Activated T-helper 17 cell treated with anti-CD3 and anti-CD28 coated beads, Interleukin-2, amount 50 U/mL, for 72 hours (primary cell): ENCODE measurements at regions not wholly inside any gene's neighbourhood (a gene's known extent, or its start where the extent isn't known, plus 50 kb on each side); places are given as distances from the start of the nearest gene placed in this dataset.
A peak's percentile ranks its signal among the peaks of the same experiment; 100 is the strongest.

Experiments
- ATAC-seq: fragments of 150-1000 bp; cut with Tn5 transposase; replicated peaks from 2 replicates; pipeline ENCODE4 v1.10.0; 2021; ENCODE audit warnings: mild to moderate bottlenecking, moderate library complexity
- H3K27ac Mint-ChIP-seq: one replicate; pipeline ENCODE4 v1.8.0; 2022; ENCODE audit warnings: mixed read lengths
- H3K27me3 Mint-ChIP-seq: one replicate; pipeline ENCODE4 v1.8.0; 2022; ENCODE audit warnings: mixed read lengths
- H3K36me3 Mint-ChIP-seq: one replicate; pipeline ENCODE4 v1.8.0; 2022; ENCODE audit warnings: low read depth, mild to moderate bottlenecking, mixed read lengths
- H3K4me1 Mint-ChIP-seq: one replicate; pipeline ENCODE4 v1.8.0; 2022; ENCODE audit warnings: mixed read lengths
- H3K4me3 Mint-ChIP-seq: one replicate; pipeline ENCODE4 v1.8.0; 2022; ENCODE audit warnings: mild to moderate bottlenecking, mixed read lengths
- H3K9me3 Mint-ChIP-seq: one replicate; pipeline ENCODE4 v1.8.0; 2022; ENCODE audit warnings: mixed read lengths

GRCh38 chr7:12868027-12868426, 180.6 kb downstream of the ARL4A start:
- no peaks in the 10 kb centered on the region for H3K9me3 Mint-ChIP-seq
- H3K4me1 Mint-ChIP-seq, result no peaks in the 10 kb centered on the region
- H3K36me3 Mint-ChIP-seq, result no peaks in the 10 kb centered on the region
- H3K27ac Mint-ChIP-seq, result no peak overlapping the region
- peaks cover 5% of the 10 kb centered on the region for H3K27me3 Mint-ChIP-seq
- ATAC-seq, result no peak
- H3K4me3 Mint-ChIP-seq, result no peak overlapping the region

GRCh38 chr7:12870219-12870618, 182.8 kb downstream of the ARL4A start:
- no peak overlapping the region for H3K27ac Mint-ChIP-seq
- no peak for ATAC-seq

GRCh38 chr7:12872487-12872886, 185.1 kb downstream of the ARL4A start:
- no peak for ATAC-seq
- Mint-ChIP-seq H3K9me3 (no peaks in the 10 kb centered on the region), H3K4me3 (no peak overlapping the region), H3K27me3 (no peaks in the 10 kb centered on the region), H3K4me1 (no peaks in the 10 kb centered on the region), H3K27ac (no peak overlapping the region), H3K36me3 (no peaks in the 10 kb centered on the region)

More at GRCh38 chr7:12870219-12870618, 182.8 kb downstream of the ARL4A start:
- Mint-ChIP-seq H3K27me3 (peaks cover 5% of the 10 kb centered on the region), H3K9me3 (no peaks in the 10 kb centered on the region), H3K4me3 (no peak overlapping the region), H3K36me3 (no peaks in the 10 kb centered on the region), H3K4me1 (no peaks in the 10 kb centered on the region)

DNA sequence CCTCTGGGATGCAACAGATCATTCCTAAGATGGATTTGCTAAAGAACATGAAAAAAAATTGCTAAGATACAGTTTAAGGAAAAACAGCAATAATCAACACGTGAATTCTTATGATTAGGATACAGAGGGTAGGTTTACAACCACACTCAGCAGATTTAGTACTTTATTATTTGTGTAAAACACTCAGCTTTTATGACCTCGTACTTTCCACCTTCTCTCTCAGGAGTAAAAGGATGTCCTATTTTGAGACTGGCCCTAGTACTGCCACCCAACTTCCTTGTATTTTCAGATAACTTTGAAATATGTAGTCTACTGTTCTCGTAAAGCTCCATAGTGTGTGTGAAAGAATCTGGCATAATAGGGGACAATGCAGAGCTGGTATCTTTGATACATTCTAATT, 186.1 kb downstream of the ARL4A start:
- Mint-ChIP-seq H3K4me3 (no peak overlapping the region), H3K27me3 (no peaks in the 10 kb centered on the region), H3K4me1 (no peaks in the 10 kb centered on the region), H3K27ac (no peak overlapping the region), H3K9me3 (no peaks in the 10 kb centered on the region), H3K36me3 (no peaks in the 10 kb centered on the region)
- ATAC-seq, result no peak

- no peak for ATAC-seq
- Mint-ChIP-seq H3K36me3 (no peaks in the 10 kb centered on the region), H3K27ac (no peak overlapping the region), H3K27me3 (peaks cover 8% of the 10 kb centered on the region), H3K4me3 (no peak overlapping the region), H3K9me3 (no peaks in the 10 kb centered on the region), H3K4me1 (no peaks in the 10 kb centered on the region)
These were observed 191.7 kb downstream of the ARL4A start for GRCh38 chr7:12879139-12879538.

- no peak overlapping the region for H3K27ac Mint-ChIP-seq
- no peak for ATAC-seq
- no peaks in the 10 kb centered on the region for H3K4me1 Mint-ChIP-seq
- H3K4me3 Mint-ChIP-seq, result no peak overlapping the region
- H3K9me3 Mint-ChIP-seq, result no peaks in the 10 kb centered on the region
- H3K36me3 Mint-ChIP-seq, result no peaks in the 10 kb centered on the region
- H3K27me3 Mint-ChIP-seq, result peaks cover 8% of the 10 kb centered on the region
These were observed 194.3 kb downstream of the ARL4A start for GRCh38 chr7:12881712-12882111.

DNA sequence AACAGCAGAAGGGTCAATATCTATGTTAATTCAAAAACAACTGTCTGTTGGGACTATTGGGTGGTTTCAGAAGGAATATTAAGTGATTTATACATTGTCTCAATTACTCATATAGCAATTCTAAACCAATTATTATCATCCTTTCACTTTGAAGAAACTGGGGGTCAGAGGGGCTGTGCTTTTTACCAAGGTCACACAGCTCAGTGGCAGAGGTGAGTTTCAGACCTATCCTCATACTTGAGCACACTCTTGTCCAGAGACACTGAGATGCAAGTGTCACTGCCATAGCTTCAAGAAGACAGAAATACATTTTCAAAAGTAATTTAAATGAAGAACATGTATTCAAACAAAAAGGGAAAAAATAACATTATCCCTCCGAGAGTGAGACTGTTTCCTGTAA, 195.3 kb downstream of the ARL4A start:
- Mint-ChIP-seq H3K4me3 (no peak overlapping the region), H3K9me3 (no peaks in the 10 kb centered on the region), H3K27me3 (peaks cover 8% of the 10 kb centered on the region), H3K27ac (no peak overlapping the region), H3K4me1 (no peaks in the 10 kb centered on the region), H3K36me3 (no peaks in the 10 kb centered on the region)
- no peak for ATAC-seq

DNA sequence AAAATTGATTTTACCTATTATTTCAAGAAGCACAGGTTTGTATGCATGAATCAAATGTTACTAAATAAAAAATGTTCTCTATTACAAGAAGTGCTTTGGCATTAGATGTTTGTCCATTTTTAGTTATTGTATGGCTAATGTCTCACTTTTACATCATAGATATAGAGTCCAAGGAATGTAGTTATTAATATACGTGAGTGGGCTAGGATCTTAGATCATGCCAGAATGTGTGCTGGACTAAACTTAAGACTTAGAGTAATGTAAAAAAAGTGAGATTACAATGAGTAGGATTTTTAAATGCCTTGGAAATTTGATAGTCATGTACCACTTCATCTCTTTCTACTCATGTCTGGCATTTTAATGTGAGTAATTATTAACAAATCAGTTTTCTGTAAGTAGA, 196.6 kb downstream of the ARL4A start:
- Mint-ChIP-seq H3K27ac (no peak overlapping the region), H3K9me3 (no peaks in the 10 kb centered on the region), H3K4me1 (no peaks in the 10 kb centered on the region), H3K27me3 (peaks cover 8% of the 10 kb centered on the region), H3K36me3 (no peaks in the 10 kb centered on the region), H3K4me3 (no peak overlapping the region)
- no peak for ATAC-seq

DNA sequence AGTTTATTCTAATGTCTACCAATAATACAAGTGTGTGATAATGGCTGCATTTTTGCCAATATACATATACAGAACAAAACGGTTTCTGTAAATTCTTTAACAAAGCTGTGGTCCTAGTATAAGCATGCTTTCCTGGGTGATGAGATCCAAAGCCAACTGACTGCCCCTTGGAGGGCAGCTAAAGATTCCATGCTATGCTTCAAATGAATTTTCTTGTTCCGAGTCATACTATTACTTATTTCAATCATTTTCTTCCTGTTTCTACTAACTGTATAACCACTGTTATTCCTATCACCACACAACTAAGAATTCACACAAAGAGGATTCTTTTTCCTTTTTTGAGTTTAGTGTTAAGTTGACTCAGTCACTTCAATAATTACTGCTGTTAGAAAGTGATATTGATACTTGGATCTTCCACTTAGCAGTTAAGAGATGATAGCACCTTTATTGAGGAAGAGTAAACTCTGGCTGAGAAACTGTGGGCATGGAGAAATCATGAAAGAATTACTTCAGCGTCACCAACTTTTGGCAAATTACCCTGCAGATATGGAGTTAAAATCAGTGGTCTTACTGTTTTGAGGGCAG, 197.5 kb downstream of the ARL4A start:
- Mint-ChIP-seq H3K9me3 (no peaks in the 10 kb centered on the region), H3K27me3 (peaks cover 8% of the 10 kb centered on the region), H3K4me1 (no peaks in the 10 kb centered on the region), H3K36me3 (no peaks in the 10 kb centered on the region), H3K4me3 (no peak overlapping the region), H3K27ac (no peak overlapping the region)
- peak; percentile 11 for ATAC-seq

GRCh38 chr7:12888717-12889116, 201.3 kb downstream of the ARL4A start:
- Mint-ChIP-seq H3K36me3 (no peaks in the 10 kb centered on the region), H3K27me3 (no peaks in the 10 kb centered on the region), H3K9me3 (no peaks in the 10 kb centered on the region), H3K4me1 (no peaks in the 10 kb centered on the region), H3K27ac (no peak overlapping the region), H3K4me3 (no peak overlapping the region)
- no peak for ATAC-seq

GRCh38 chr7:12889391-12889790, 202.0 kb downstream of the ARL4A start:
- no peak for ATAC-seq
- H3K36me3 Mint-ChIP-seq, result no peaks in the 10 kb centered on the region
- no peaks in the 10 kb centered on the region for H3K4me1 Mint-ChIP-seq
- no peaks in the 10 kb centered on the region for H3K9me3 Mint-ChIP-seq
- no peak overlapping the region for H3K27ac Mint-ChIP-seq
- H3K27me3 Mint-ChIP-seq, result no peaks in the 10 kb centered on the region
- no peak overlapping the region for H3K4me3 Mint-ChIP-seq

DNA sequence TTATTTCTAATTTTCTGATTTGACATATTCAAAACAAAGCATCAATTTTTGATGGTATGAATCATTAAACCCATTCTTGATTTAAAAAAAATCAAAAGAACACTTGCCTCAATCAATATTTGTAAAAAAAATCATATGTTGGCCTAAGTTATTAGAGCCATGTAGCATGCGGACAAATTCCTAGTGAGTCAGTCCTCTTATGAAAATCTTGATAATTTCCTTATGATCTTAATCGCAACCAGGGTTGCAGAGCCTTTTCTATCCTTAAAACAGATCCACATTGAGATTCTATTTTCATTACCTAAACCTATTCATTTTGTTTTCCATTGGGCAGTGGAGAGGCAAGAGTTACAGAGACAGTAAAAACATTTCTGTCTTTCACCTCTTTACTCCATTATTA, 203.2 kb downstream of the ARL4A start:
- Mint-ChIP-seq H3K27ac (no peak overlapping the region), H3K36me3 (no peaks in the 10 kb centered on the region), H3K4me3 (no peak overlapping the region), H3K9me3 (no peaks in the 10 kb centered on the region), H3K4me1 (no peaks in the 10 kb centered on the region), H3K27me3 (no peaks in the 10 kb centered on the region)
- ATAC-seq, result no peak

DNA sequence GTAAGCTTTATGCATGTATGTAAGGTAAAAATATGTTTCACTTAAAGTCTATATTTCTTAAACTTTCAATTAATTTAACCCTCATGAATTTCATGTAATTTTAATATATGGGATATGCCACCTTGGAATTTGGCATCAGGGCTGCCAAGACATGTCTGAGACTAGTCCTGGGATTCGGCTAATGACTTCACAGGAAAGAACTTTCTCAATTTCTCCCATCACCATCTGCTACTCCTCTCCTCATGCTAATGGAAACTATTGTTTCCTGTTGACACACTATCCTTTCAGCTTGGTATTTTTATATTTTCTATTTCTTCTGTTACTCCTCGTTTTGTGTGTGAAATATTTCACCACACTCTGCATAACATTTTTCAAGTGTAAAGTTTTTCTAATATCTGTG, 205.9 kb downstream of the ARL4A start:
- no peaks in the 10 kb centered on the region for H3K36me3 Mint-ChIP-seq
- ATAC-seq, result no peak
- H3K4me1 Mint-ChIP-seq, result no peaks in the 10 kb centered on the region
- H3K9me3 Mint-ChIP-seq, result no peaks in the 10 kb centered on the region
- H3K4me3 Mint-ChIP-seq, result no peak overlapping the region
- no peaks in the 10 kb centered on the region for H3K27me3 Mint-ChIP-seq
- H3K27ac Mint-ChIP-seq, result no peak overlapping the region

DNA sequence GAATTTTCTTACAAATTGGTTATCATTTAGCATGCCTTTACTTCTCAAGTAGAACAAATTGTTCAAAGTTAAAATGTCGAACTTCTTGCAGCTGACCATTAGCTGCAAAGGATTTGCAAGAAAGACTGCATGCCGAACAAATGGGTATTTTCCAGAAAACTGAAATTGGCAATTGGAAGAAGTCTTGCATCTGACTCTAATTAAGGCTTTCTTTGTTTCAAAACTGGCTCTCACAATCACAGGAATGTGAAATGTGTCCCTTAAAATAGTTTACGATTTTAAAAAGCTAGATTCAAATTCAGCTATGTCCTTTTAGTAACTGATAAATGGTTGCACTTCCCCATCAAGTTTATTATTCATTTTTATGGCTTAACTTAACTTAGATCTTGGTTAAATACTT, 207.9 kb downstream of the ARL4A start:
- Mint-ChIP-seq H3K4me1 (no peaks in the 10 kb centered on the region), H3K9me3 (no peaks in the 10 kb centered on the region), H3K36me3 (no peaks in the 10 kb centered on the region), H3K4me3 (no peak overlapping the region), H3K27ac (no peak overlapping the region), H3K27me3 (no peaks in the 10 kb centered on the region)
- no peak for ATAC-seq

DNA sequence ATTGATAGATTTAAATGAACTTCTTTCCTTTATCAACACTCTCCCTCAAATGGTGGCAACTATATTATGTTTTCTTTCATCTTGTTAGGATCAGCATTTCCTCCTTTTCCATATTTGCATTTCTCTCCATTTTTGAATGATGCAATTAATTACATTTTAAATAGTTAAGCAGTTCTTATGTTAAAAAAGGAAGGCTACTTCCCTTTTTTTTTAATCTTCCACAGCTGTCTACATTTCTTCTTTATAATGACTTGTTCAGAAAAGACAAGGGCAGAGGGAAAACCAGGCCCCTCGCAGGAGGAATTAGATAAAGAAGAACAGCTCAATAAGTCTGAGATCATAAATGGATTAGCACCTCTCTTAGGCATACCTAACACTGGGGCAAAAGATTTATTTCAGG, 208.9 kb downstream of the ARL4A start:
- Mint-ChIP-seq H3K27me3 (no peaks in the 10 kb centered on the region), H3K4me3 (no peak overlapping the region), H3K4me1 (no peaks in the 10 kb centered on the region), H3K36me3 (no peaks in the 10 kb centered on the region), H3K27ac (no peak overlapping the region), H3K9me3 (no peaks in the 10 kb centered on the region)
- ATAC-seq, result no peak

- ATAC-seq, result no peak
- Mint-ChIP-seq H3K4me1 (no peaks in the 10 kb centered on the region), H3K36me3 (no peaks in the 10 kb centered on the region), H3K4me3 (no peak overlapping the region), H3K27me3 (no peaks in the 10 kb centered on the region), H3K9me3 (no peaks in the 10 kb centered on the region), H3K27ac (no peak overlapping the region)
These were observed 210.6 kb downstream of the ARL4A start for GRCh38 chr7:12898004-12898403.
